ENCODE measurements at regions not wholly inside any gene's neighbourhood (a gene's known extent, or its start where the extent isn't known, plus 50 kb on each side); places are given as distances from the start of the nearest gene placed in this dataset.
A peak's percentile ranks its signal among the peaks of the same experiment; 100 is the strongest.
"Not testable (repeated sequence)": the region's sequence is repeated elsewhere in the genome, so short reads cannot be mapped to it uniquely, and the experiment has no call there.

DNA sequence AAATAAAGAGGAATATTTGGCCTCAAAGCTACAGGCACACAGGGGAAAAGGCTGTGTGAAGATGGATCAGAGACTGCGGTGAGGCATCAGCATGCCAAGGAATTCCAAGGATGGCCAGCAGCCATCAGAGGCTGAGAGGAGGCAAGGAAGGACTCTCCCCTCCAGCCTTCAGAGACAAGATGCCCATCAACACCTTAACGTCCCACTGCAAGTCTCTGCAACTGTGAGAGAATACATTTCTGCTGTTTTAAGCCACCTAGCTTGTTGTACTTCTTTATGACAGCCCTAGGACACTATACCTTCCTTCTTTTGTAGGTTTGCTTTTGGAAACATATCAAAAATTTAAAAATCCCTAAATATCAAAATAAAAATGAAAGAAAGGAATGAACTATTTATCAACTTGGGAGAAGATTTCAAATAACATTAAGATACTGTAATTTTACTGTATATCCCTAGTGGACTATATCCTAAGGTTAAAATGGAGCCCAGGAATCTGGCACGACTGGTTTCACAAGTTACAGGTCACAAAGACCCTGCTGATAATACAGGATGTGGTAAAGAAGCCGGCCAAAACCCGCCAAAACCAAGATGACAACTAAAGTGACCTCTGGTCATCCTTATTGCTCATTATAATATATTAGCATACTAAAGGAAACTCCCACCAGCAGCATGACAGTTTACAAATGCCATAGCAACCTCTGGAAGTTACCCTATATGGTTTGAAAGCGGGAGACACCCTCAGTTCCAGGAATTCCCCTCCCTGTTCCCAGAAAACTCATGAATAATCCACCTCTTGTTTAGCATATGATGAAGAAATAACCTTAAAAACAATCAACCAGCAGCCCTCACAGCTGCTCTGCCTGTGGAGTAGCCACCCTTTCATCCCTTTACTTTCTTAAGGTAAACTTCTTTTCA, 185.2 kb downstream of the AVL9 start:
- no peak for DNase-seq

DNA sequence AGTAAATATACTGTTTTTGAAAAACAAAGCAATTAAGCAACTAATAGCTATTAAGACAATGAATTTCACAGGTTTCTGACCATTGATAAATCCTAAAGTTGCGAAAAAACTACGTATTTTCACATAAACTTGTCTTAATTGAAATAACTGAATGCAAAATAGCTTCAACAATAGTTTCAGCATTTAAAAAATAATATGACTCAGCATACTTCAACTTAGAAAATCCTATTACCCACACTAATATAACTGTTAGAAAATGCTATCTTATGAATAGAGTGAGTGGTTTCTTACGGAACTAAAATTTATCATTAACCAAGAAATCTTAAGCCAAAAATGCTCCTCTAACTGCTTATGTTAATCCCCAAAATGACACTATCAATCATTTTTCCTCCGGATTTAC, 183.9 kb downstream of the AVL9 start:
- no peak for DNase-seq

DNA sequence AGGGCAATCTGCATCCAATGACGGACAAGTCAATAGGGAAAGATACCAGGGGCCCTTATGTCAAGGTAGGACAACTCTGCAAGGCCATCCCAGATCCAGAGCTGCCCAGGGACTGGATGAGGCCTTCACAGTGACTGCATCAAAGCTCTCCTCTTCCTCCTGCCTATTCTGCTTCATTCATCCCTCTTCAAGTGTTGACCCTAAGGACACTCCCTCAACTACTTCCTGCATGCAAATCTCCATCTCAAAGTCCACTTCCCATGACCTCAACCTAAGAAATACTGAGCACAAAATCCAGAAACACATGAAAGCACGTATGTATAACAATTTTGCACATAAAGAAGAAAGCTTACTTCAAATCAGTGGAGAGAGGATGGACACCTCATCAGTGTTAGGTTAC, 182.3 kb downstream of the AVL9 start:
- no peak for DNase-seq

DNA sequence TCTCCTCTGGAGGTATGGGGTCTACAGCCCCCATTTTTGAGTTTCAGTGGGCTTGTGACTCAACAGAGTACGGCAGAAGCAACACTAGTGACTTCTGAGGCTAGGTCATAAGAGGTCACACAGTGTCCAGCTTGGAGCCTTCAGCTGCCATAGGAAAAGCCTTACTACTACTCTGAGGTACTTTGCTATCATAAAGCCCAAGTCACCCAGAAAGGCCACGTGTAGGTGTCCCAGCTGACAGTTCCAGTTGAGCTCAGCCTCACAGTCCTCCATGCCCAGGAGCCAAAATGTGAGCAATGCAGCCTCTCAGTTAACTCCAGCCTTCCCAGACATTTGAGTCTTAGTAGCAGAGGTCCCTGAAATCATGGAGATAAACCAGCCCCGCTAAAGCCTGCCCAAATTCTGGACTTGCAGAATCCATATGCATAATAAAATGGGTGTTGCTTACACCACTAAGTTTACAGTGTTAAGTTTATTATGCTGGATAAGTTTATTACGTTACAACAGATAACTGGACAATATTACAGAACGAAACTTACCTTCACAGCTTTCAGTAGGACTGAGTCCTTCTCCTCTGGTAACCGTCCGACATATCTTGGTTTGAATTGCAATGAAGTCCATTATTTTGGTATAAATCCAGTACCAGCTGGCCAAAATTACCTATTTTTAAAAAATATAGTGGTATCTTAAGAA, 181.1 kb downstream of the AVL9 start:
- no peak for DNase-seq

DNA sequence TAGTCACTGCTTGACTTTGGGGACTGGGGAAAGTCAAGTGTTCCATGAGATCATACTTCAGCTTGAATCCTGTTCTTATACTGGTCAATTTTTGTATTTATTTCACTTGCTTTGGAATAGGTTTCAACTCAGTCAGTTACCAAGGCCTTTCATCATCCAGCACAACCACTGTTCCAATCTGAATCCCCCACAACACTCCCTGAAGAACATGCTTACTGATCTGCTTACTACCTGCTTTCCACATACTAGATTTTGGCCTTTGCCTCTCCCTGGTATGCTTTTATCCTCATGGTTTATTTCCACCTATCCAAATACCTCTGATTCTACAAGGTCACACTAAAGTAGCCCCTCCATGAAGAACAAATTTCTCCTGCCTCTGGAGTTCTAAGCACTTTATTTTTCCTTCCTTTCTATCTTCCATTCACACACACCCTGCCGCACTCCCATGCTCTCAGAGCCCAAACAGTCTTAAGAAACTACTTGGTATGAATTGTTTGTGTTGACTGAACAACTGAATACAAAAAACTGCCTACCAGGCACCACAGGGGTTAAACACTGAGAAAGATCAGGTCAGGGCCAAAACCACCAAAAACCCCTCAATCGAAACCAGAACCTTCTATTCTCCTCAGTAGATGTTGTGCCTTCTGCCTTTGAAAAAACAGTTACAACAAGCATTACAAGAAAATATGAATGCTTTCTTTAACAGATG, 178.1 kb downstream of the AVL9 start:
- DNase-seq, result no peak

DNA sequence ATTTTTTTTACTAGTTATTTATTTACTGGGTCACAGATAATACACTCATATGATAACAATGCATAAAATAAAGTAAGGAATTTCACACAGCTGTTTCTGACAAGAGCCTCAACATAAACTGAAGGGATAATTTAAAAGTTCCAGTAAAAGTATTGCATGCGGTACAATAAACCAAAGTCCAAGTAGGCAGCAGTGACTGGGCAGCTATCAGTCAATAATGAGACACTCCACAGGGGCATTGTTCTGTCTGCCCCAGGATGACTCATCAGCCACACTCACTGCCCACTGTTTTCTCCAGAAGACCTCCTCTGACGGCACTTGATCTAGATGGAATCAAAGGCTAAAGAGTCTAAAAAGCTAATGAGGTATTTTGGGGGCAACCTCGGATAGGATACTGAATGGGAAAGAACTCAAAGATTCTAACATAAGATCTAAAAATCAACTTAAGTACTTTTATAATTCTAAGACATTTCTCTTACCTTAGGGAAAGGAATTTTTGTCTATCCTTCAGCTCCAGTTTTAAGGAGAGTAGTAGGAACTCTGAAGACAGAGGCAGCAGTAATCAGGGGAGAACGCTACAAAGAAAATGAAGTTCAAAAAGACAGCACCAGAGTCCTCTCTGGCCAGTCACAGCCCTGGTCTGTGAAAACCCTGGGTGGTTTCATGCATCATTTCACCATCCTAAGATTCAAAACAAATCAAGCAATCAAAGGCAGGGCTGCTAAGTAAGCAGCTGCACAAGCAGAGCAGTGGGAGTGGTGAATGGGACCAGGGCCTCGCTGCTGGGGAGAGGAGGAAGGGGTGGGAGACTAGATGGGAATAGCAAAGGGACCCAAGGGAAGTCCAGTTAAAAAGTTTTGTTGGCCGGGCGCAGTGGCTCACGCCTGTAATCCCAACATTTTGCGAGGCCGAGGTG, 175.1 kb downstream of the AVL9 start:
- no peak for DNase-seq

DNA sequence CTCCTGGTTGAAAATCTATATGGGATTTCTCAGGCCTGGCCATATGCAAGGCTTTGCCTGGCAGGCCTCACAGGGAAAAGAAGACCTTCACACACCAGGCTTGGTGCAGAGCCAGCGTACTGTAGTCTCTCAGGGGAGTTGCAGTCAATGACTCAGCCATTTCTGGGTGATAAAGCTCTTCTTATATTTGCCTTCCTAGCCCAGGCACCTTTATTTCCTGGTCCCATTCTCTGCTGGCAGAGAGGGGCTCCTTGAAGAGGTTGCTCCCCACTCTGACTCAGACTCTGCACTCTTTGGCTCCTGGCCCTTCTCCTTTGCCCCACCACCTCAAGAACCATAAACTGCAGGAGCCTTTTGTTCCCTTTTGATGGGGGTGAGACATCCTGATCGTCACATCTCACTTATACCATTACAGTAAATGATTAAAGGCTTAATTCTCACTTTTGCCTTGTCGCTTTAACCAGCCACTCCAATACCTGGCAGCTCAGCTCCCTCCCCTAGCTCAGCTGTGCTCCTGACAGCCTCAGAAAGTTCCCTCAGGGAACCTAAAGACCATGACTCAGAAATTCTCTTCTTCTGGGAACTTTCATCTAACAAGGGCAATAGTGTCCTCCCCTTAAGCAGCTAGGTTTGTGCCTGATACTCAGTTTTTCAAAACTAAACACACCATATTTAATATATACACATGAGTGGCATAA, 174.0 kb downstream of the AVL9 start:
- peak; percentile 61 for DNase-seq

DNA sequence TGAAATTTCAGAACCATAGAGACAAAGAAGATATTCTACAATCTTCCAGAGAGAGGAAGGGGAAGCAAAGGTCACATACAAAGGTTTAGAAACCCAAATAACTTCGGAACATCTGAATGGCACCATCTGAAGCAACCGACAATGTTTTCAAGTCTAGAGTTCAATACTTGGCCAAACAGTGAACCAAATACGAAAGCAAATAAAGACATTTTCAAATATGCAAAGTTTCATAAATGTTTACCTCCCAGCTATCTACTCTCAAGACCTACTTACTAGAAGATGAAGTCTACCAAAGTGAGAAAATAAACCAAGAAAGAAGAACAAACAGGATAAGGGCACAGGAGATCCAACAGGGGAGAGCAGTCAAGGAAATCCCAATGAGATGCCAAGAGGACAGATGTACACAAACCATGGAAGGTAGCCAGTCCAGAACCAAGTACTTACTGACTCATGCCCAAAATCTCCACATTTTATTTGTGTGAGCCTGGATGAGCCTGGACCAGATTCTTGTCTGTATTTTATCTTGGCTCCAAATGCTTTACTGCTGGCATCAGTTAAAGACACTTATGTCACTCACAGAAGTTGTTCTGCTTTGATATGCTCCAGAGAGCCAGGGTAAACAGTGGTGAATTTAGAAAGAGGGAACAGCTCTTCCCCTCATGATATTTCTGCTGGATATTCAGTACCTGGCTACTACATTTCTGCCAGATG, 173.3 kb downstream of the AVL9 start:
- not testable (repeated sequence) for DNase-seq

DNA sequence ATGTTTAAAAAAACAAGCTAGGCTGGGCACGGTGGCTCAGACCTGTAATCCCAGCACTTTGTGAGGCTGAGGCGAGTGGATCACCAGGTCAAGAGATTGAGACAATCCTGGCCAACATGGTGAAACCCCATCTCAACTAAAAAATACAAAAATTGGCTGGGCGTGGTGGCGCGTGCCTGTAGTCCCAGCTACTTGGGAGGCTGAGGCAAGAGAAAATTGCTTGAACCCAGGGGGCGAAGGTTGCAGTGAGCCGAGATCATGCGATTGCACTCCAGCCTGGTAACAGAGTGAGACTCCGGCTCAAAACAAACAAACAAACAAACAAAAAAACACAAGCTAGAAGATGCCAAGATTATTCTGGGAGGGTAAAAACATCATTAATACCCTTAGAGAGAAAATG, 172.3 kb downstream of the AVL9 start:
- not testable (repeated sequence) for DNase-seq

DNA sequence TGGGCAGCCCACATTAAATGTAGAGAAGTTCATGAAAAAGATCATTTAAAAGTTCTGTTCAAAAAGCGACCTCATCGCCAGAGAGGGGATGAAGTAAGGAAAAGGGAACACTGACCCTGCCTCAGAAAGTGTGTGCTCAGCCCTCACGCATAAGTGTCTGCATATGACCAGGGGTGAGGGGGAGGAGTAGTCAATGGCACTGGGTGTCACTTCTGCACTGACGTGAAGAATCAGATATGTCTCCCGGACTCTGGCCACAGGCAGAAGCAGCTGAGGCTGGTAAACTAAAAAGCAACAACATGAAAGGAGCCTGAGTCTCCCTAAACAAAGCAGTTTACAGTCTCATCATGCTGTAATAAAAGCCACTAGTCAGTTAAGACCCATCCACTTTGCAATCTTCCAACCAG, 168.5 kb downstream of the AVL9 start:
- not testable (repeated sequence) for DNase-seq

DNA sequence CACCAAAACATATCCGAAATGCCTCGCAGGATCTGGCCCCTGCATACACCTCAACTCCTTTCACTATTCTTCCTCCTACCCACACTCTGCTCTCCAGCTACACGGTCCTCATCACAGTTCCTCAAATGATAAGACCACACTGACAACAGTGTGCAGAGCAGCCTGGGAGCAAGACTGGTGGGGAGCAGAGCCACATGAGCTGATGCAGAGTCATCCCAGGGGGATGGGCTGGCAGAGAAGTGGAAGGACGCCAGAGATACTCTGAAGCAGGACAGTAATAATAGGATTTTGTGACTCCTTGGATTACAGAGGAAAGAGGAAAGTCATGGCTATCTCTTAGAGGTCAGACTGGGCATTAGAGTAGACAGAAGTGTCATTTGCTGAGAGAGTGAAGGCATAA, 167.2 kb downstream of the AVL9 start:
- DNase-seq, result not testable (repeated sequence)

DNA sequence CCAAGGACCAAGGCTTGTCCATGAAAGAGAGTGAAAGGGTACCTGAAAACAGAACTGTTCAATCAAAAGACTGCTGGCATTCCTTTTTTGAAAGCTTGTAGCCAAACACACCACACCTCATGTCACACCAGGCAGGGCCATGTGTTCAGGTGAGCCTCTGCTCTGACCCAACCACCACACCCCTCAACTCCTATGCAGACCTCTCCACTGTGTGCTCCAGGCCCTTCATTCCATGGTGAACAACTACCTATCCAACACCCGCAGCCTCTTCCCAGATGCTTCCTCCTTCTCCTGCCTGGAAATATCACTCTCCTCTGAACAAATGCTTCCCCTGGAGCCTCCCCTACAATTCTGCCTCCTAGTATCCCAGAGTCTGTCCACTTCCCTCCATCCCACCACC, 166.6 kb downstream of the AVL9 start:
- DNase-seq, result no peak

DNA sequence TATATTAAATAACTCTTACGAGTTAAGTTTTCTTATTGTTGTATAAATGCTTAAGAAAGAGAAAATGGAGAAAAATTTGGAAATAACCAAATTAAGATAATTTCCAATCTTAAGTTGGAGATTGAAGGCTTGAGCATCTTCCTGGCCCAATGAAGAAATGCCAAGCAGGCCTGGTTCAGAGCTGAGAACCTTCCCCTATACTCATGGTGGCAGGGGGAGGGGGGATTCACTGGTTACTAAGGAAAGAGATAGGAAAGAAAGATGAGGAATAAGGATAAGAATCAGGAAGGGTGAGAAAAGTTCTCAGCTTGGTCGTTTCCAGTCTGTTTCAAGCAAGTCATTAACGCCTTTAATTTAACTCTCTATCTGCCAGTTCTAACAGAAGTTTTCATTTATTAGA, 166.2 kb downstream of the AVL9 start:
- DNase-seq, result no peak

DNA sequence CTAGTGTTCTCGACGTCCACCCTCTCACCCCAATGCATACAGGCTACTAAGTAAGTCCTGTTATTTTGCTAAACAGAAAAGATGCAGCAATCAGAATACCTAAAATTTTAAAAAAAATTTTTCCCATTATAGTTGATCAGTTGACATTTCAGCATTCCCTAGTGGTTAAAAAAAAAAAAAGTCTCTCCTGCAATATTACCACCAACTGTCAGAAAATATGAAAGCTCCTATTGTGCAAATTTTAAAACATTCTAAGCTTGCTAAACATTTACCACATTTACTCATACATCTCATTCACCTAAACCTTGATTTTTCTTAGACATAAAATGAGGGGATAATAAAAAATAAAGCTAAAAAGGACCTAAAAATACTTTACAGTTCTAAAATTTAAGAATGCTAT, 165.6 kb downstream of the AVL9 start:
- DNase-seq, result no peak

DNA sequence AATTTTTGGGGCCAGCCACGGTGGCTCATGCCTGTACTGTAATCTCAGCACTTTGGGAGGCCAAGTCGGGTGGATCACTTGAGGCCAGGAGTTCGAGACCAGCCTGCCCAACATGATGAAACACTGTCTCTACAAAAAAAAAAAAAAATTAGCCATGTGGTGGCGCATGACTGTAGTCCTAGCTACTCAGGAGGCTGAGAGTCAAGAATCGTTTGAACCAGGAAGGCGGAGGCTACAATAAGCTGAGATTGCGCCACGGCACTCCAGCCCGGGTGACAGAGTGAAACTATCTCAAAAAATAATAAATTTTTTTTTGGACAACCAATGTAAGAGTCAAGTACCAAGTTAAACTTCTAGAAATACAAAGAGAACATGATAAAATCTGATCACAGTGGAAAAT, 164.6 kb downstream of the AVL9 start:
- DNase-seq, result no peak

DNA sequence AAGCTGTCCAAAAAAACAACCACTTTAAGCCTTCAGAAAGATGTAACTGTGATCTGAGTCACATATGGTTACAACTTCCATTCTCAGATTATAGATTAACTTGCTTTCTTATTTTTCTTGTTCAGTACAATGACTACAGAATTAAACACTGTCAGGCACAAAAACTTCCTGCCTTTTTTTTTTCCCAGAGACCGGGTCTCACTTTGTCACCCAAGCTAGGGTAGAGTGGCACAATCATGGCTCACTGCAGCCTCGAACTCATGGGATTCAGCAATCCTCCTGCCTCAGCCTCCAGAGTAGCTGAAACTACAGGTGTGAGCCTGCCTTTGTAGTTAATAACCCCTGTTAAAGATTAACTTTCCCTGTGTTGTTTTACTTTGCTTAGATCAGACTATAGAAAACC, 163.2 kb downstream of the AVL9 start:
- no peak for DNase-seq

DNA sequence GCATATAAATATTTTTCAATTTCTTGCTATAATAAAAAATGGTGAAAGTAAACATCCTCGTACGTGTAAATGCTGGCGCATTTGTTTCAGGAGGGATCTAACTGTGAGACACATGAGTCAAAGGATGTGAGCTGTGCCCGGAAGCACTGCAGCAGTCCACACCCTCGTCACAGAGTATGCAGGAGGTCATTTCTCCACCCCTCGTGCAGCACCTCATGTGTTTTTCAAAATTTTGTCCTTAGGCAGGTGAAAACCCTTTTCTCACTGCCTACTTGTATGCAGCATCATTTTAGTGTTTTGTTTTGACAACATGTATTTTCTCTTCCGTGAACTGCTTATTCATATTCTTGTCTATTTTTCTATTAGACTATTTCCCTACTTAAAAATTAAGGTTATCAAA, 162.7 kb downstream of the AVL9 start:
- DNase-seq, result no peak

DNA sequence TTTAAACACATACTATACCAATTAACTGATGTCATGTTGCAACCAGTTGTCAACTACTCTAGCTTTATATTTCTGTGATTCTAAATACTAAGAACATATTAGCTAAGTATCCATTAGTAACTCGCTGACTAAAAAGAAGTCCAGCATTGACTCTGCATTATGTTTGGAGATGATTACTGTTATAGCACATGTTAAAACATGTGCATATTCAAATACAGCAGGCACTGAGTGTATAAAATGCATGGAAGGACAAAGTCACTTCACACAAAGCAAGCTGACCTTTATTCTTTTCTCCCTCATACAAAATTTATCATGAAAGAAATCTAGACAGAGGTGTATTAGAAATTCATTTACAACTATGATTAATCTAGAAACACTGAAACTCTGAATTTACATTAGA, 159.3 kb downstream of the AVL9 start:
- DNase-seq, result not testable (repeated sequence)

DNA sequence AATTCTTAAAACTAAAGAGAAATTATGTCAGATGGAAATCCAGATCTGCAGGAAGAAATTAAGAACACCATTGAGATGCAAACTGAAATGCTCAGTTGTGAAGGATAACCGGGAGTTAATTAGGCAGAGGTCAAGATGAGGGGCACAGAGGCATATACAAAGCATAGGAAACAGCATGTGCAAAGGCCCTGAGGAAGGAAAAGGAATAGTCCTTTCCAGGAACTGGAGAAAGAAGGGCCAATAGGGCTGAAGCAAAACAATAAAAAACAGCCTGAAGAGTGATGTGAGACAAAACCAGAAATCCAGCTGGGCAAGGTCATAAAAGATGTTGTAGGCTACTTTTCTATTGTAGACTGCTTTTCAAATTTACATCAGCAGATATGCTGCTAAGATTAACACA, 155.1 kb downstream of the AVL9 start:
- DNase-seq, result not testable (repeated sequence)

DNA sequence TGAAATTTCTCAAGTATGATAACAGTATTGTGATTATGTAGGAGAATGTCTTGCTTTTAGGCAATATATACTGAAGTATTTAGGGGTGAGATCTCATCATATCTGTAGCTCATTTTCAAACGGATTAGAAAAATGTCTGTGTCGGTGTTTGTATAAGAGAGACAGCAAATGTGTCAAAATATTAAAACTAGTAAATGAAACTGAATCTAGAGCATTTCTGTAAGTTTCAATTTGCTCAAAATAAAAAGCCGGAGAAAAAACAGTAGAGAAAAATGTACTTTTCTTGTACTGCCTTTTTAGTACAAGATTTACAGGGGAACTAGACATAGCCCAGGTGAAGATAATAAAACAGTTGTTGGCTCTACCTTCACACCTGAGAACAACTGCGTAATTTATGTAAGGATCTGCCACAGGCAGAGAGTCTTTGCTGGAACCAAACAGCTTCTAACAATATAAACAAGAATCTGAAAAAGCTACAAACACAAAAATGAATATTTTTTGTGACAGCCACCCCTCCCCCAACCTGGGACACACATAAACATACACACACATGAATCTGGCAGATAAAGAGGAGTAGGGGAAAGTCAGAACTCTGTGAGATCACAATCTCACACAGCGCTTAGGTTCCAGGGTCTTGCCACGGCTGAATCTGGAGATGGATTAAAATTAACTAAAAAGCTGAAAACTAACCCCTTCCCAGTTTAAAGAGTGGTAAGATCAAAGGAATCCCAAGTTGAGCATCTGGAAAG, 153.3 kb downstream of the AVL9 start:
- no peak for DNase-seq

DNA sequence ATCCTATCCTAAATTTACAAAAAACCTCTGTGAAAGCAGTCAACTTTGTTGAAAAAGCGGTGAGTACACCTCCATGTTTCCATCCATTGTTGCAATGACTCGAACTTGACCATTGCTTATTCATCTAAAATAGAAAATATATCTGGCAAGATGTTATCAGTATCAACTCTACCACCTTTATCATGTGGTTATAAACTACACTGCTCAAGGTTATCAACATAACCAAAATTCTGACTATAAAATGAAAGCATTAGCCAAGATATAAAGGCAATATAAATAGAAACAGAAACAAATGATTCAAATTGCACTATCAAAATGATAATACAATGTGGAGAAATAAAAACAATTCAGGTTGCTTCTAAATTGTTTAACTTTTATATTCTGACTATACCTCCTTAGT, 150.0 kb downstream of the AVL9 start:
- not testable (repeated sequence) for DNase-seq

All from NCI-H1436 (cell line).